Dermis microvascular lymphatic vessel endothelial cell (primary cell): ENCODE measurements at regions not wholly inside any gene's neighbourhood (a gene's known extent, or its start where the extent isn't known, plus 50 kb on each side); places are given as distances from the start of the nearest gene placed in this dataset.

ENCODE experiments used
- DNase-seq, 2 donors: peaks; one replicate each; pipeline versions ENCODE4 v3.0.0 to v3.0.0-alpha.2; 2010; ENCODE audit warnings: low read depth in 2 of 2

DNA sequence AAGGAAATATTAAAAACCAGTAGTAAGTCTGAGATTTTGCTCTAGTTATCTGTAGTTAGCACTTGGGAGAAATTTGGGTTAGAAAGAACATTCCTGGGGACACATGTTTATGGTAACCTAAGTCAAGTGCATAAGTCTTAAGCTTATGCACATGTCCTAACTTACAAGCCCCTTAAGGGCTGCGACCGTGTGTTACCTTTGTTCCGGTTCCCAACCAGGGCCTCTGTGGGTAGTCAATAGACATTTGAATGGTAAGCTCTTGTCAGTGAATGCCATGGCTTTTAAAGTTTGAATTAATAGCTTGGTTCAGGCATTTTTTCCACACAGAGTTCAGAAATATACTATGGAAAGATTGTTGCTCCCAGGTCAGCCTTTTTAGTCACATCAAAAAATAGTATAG lies 64.7 kb upstream of the CWC22 start:
- no peak for DNase-seq

- DNase-seq: no peak
Measured at GRCh38 chr2:180063494-180064092, 56.5 kb upstream of the CWC22 start.

- no peak for DNase-seq
Measured at GRCh38 chr2:180062178-180062577, 55.1 kb upstream of the CWC22 start.

DNA sequence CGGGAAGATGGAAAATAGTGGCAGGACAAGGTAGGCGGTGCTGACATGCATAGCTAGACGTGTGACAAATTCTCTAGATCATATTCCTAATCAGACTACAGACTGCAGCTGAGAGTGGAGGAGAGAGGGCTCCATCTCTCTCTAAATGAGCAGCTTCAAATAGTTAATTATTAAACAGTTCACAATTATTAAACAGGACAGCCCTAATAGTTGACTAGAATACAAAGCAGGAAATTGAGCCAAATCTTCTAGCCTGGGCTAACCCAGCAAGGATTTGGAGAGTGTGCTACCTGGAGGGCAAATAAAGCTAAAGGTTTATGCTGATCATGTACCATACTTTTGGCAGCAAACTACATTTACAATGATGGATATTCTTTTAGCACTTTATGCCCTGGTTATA lies 54.4 kb upstream of the CWC22 start:
- no peak for DNase-seq

DNA sequence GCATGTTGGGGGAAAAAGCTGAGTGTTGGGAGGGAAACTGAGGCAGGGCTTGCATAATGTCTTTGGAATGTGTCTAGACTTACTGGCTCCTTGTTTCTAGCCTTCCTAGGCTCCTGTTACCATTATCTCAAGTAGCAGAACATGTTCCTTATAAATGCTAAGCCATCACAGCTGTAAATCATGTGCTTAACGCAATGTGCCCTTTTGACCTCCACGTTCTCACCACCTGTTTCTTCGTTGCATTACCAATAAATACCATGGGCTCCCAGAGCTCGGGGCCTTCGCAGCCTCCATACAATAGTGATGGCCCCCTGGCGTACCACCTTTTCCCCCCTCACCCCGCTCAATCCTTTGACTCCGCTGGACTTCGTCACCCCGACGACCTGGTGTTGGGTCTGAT lies 54.0 kb upstream of the CWC22 start:
- DNase-seq: no peak

GRCh38 chr2:180058993-180059392 lies 51.9 kb upstream of the CWC22 start:
- no peak for DNase-seq

- no peak for DNase-seq
Measured at GRCh38 chr2:180057706-180058412, 50.8 kb upstream of the CWC22 start.
